ENCODE measurements at regions not wholly inside any gene's neighbourhood (a gene's known extent, or its start where the extent isn't known, plus 50 kb on each side); places are given as distances from the start of the nearest gene placed in this dataset.

- Histone ChIP-seq H3K36me3 (ENCODE audit: control insufficient read depth, insufficient read depth, low read length) (no peaks in the 10 kb centered on the region), H3K4me3 (ENCODE audit: low read depth, low read length) (no peak overlapping the region), H3K9ac (no peak overlapping the region), H3K4me2 (ENCODE audit: low read length) (no peak overlapping the region), H3K27me3 (ENCODE audit: control insufficient read depth, insufficient read depth, low read length) (no peaks in the 10 kb centered on the region), H3K27ac (no peak overlapping the region), H2AFZ (no peak overlapping the region), H3K4me1 (no peaks in the 10 kb centered on the region), H3K9me3 (ENCODE audit: control insufficient read depth, low read length) (no peaks in the 10 kb centered on the region), H3K79me2 (no peaks in the 10 kb centered on the region)
- TF ChIP-seq CTCF (IDR thresholded peaks at IDR 0.05), result no peak
Observed at GRCh38 chr5:120257358-120257971, 206.6 kb upstream of the PRR16 start.

GRCh38 chr5:120258123-120258522, 206.0 kb upstream of the PRR16 start:
- Histone ChIP-seq H3K79me2 (no peaks in the 10 kb centered on the region), H3K36me3 (ENCODE audit: control insufficient read depth, insufficient read depth, low read length) (no peaks in the 10 kb centered on the region), H2AFZ (no peak overlapping the region), H3K4me1 (no peaks in the 10 kb centered on the region), H3K4me3 (ENCODE audit: low read depth, low read length) (no peak overlapping the region), H3K27me3 (ENCODE audit: control insufficient read depth, insufficient read depth, low read length) (no peaks in the 10 kb centered on the region), H3K4me2 (ENCODE audit: low read length) (no peak overlapping the region), H3K9me3 (ENCODE audit: control insufficient read depth, low read length) (no peaks in the 10 kb centered on the region), H3K27ac (no peak overlapping the region), H3K9ac (no peak overlapping the region)
- no peak for TF ChIP-seq CTCF (IDR thresholded peaks at IDR 0.05)

- Histone ChIP-seq H3K4me1 (no peaks in the 10 kb centered on the region), H3K9me3 (ENCODE audit: control insufficient read depth, low read length) (no peaks in the 10 kb centered on the region), H3K27ac (no peak overlapping the region), H3K9ac (no peak overlapping the region), H3K4me3 (ENCODE audit: low read depth, low read length) (no peak overlapping the region), H3K36me3 (ENCODE audit: control insufficient read depth, insufficient read depth, low read length) (no peaks in the 10 kb centered on the region), H3K27me3 (ENCODE audit: control insufficient read depth, insufficient read depth, low read length) (no peaks in the 10 kb centered on the region), H2AFZ (no peak overlapping the region), H3K4me2 (ENCODE audit: low read length) (no peak overlapping the region), H3K79me2 (no peaks in the 10 kb centered on the region)
- no peak for TF ChIP-seq CTCF (IDR thresholded peaks at IDR 0.05)
Observed at GRCh38 chr5:120260651-120261050, 203.4 kb upstream of the PRR16 start.

- Histone ChIP-seq H3K27me3 (ENCODE audit: control insufficient read depth, insufficient read depth, low read length) (no peaks in the 10 kb centered on the region), H3K4me3 (ENCODE audit: low read depth, low read length) (no peak overlapping the region), H3K4me1 (no peaks in the 10 kb centered on the region), H3K9me3 (ENCODE audit: control insufficient read depth, low read length) (no peaks in the 10 kb centered on the region), H3K36me3 (ENCODE audit: control insufficient read depth, insufficient read depth, low read length) (no peaks in the 10 kb centered on the region), H3K9ac (no peak overlapping the region), H3K27ac (no peak overlapping the region), H3K79me2 (no peaks in the 10 kb centered on the region), H3K4me2 (ENCODE audit: low read length) (no peak overlapping the region), H2AFZ (no peak overlapping the region)
- no peak for TF ChIP-seq CTCF (IDR thresholded peaks at IDR 0.05)
Observed at GRCh38 chr5:120270498-120270897, 193.6 kb upstream of the PRR16 start.

GRCh38 chr5:120293796-120294195, 170.3 kb upstream of the PRR16 start:
- no peak overlapping the region for H3K9ac ChIP-seq
- H3K79me2 ChIP-seq, result no peaks in the 10 kb centered on the region
- H3K9me3 ChIP-seq (ENCODE audit: control insufficient read depth, low read length), result no peaks in the 10 kb centered on the region
- H3K36me3 ChIP-seq (ENCODE audit: control insufficient read depth, insufficient read depth, low read length), result no peaks in the 10 kb centered on the region
- H2AFZ ChIP-seq, result no peak overlapping the region
- H3K27ac ChIP-seq, result no peak overlapping the region
- H3K4me2 ChIP-seq (ENCODE audit: low read length), result no peak overlapping the region
- no peaks in the 10 kb centered on the region for H3K27me3 ChIP-seq (ENCODE audit: control insufficient read depth, insufficient read depth, low read length)
- no peak overlapping the region for H3K4me3 ChIP-seq (ENCODE audit: low read depth, low read length)
- no peak for TF ChIP-seq CTCF (IDR thresholded peaks at IDR 0.05)
- H3K4me1 ChIP-seq, result no peaks in the 10 kb centered on the region
